T-helper 1 cell treated with Interleukin-12 subunit alpha and Interleukin-12 subunit beta and Interleukin-4 antibody, amounts not matched to agents 30 ng/mL and 1 ng/mL, for 36 hours (primary cell): ENCODE measurements at regions not wholly inside any gene's neighbourhood (a gene's known extent, or its start where the extent isn't known, plus 50 kb on each side); places are given as distances from the start of the nearest gene placed in this dataset.

Source experiments
- intact Hi-C: fragments of 100-400 bp; cut with micrococcal nuclease; formaldehyde crosslinking; loops from one replicate; pipeline ENCODE4 v1.15.1; 2024

GRCh38 chr2:147512206-147512605 is 332.6 kb upstream of the ACVR2A start:
- intact Hi-C loops = no loop called here

GRCh38 chr2:147511491-147511948 is 333.3 kb upstream of the ACVR2A start:
- intact Hi-C loops = no loop called here

GRCh38 chr2:147509821-147510220 is 335.0 kb upstream of the ACVR2A start:
- intact Hi-C loops = no loop called here

GRCh38 chr2:147506889-147507288 is 337.9 kb upstream of the ACVR2A start:
- intact Hi-C loops = no loop called here

- intact Hi-C loops = loop anchor here (2.0 to 5.0 kb wide), 2 partner anchors 24 to 410 kb away; no protein-coding TSS in a partner anchor
Observed at GRCh38 chr2:147502711-147503290, 342.0 kb upstream of the ACVR2A start.

- intact Hi-C loops = loop anchor here (2.0 to 5.0 kb wide), 6 partner anchors 25 to 519 kb away; partner anchors contain the start of genes MBD5 and ORC4
Observed at GRCh38 chr2:147501968-147502367, 342.9 kb upstream of the ACVR2A start.

- intact Hi-C loops = loop anchor here (1.0 to 5.0 kb wide), 9 partner anchors 11 to 520 kb away; partner anchors contain the start of genes MBD5 and ORC4
Observed at GRCh38 chr2:147500819-147501395, 343.9 kb upstream of the ACVR2A start.

- intact Hi-C loops = loop anchor here (1.0 to 5.0 kb wide), 9 partner anchors 10 to 521 kb away; partner anchors contain the start of genes MBD5 and ORC4
Observed at GRCh38 chr2:147500229-147500628, 344.6 kb upstream of the ACVR2A start.

- intact Hi-C loops = loop anchor here (1.0 to 5.0 kb wide), 10 partner anchors 9 to 521 kb away; partner anchors contain the start of genes MBD5 and ORC4
Observed at GRCh38 chr2:147499785-147500184, 345.0 kb upstream of the ACVR2A start.

GRCh38 chr2:147495734-147496133 is 349.1 kb upstream of the ACVR2A start:
- intact Hi-C loops = loop anchor here (5.0 kb wide), 1 partner anchor 413 kb away; no protein-coding TSS in a partner anchor

- intact Hi-C loops = no loop called here
Observed at GRCh38 chr2:147492471-147492870, 352.4 kb upstream of the ACVR2A start.

GRCh38 chr2:147491506-147491905 is 353.3 kb upstream of the ACVR2A start:
- intact Hi-C loops = no loop called here

GRCh38 chr2:147490401-147491261 is 354.2 kb upstream of the ACVR2A start:
- intact Hi-C loops = loop anchor here (1.0 kb wide), 1 partner anchor 10 kb away; no protein-coding TSS in a partner anchor

GRCh38 chr2:147488472-147488871 is 356.4 kb upstream of the ACVR2A start:
- intact Hi-C loops = no loop called here

GRCh38 chr2:147487978-147488289 is 356.9 kb upstream of the ACVR2A start:
- intact Hi-C loops = no loop called here

GRCh38 chr2:147487286-147487977 is 357.4 kb upstream of the ACVR2A start:
- intact Hi-C loops = no loop called here

GRCh38 chr2:147485210-147485851 is 359.5 kb upstream of the ACVR2A start:
- intact Hi-C loops = no loop called here

GRCh38 chr2:147483911-147484310 is 360.9 kb upstream of the ACVR2A start:
- intact Hi-C loops = no loop called here

- intact Hi-C loops = no loop called here
Observed at GRCh38 chr2:147482916-147483669, 361.7 kb upstream of the ACVR2A start.
